ENCODE measurements at regions not wholly inside any gene's neighbourhood (a gene's known extent, or its start where the extent isn't known, plus 50 kb on each side); places are given as distances from the start of the nearest gene placed in this dataset.

DNA sequence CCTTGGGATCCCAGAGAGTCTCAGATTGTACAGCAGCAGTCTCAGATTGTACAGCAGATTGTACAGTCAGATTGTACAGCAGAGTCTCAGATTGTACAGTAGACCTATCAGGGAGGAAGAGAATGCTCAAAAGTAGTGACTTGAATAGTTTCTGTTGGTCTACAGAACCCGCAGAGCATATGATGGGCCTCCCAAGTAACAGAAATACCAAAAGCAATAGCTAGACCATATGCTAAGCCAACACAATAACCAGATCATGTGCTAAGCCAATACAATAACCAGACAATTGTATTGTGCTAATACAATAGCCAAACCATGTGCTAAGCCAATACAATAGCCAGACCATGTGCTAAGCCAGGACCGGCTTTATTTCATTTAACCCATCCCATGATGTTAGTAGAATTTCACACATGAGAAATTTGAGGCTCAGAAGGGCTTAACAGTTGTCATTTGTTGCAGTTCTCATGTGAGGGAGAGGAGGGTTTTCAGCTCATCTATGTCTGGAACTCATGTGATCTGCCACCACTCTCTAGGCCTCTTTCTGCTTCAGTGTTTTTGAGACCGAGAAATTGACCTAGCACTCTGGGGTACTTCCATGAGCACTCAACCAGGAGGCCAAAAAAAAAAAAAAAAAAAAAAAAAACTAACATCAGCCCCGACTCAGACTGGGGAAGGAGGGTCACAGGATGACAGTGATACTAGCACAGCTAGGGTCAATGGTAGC lies 144.0 kb downstream of the SOX9 start:
- TF ChIP-seq CTCF (IDR thresholded peaks at IDR 0.05) (no peak), POLR2A (IDR thresholded peaks at IDR 0.05) (no peak)

All from thyroid gland (tissue), 4 donors.